SH-SY5Y (cell line): ENCODE measurements at regions not wholly inside any gene's neighbourhood (a gene's known extent, or its start where the extent isn't known, plus 50 kb on each side); places are given as distances from the start of the nearest gene placed in this dataset.

Experiments used
- GATA2 ChIP-seq: IDR thresholded peaks from 2 replicates; pipeline ENCODE4 v1.6.1; 2011; ENCODE audit warnings: mild to moderate bottlenecking, low read depth, low read length
- GATA3 ChIP-seq: IDR thresholded peaks from 2 replicates; pipeline ENCODE4 v1.6.1; 2011; ENCODE audit warnings: low read depth, mild to moderate bottlenecking, low read length, moderate library complexity

GRCh38 chr13:80408270-80408669 is 67.3 kb upstream of the SPRY2 start:
- TF ChIP-seq GATA2 (no peak), GATA3 (no peak)

- TF ChIP-seq GATA3 = no peak
- TF ChIP-seq GATA2 = no peak
Measured at GRCh38 chr13:80400865-80401426, 60.0 kb upstream of the SPRY2 start.

- no peak for TF ChIP-seq GATA3
- TF ChIP-seq GATA2 = no peak
Measured at GRCh38 chr13:80400164-80400864, 59.4 kb upstream of the SPRY2 start.

GRCh38 chr13:80399340-80400163 is 58.6 kb upstream of the SPRY2 start:
- TF ChIP-seq GATA2 (no peak), GATA3 (no peak)
